Prostate gland (tissue), 2 donors: ENCODE measurements at regions not wholly inside any gene's neighbourhood (a gene's known extent, or its start where the extent isn't known, plus 50 kb on each side); places are given as distances from the start of the nearest gene placed in this dataset.

Source experiments
- POLR2A ChIP-seq: fragments of 450-650 bp; IDR thresholded peaks from one replicate; pipeline ENCODE4 v1.6.1; 2016; ENCODE audit warnings: antibody characterized with exemption, mild to moderate bottlenecking
- POLR2AphosphoS5 ChIP-seq: sonication (generic); formaldehyde crosslinking; IDR thresholded peaks from one replicate; pipeline ENCODE4 v1.6.1; 2017; ENCODE audit warnings: antibody characterized with exemption
- TF ChIP-seq, protein P1 (sequence below), 4 experiments: fragments of 200-600 bp in 2 of 4; fragments of 450-650 bp in 2 of 4; sonication (generic) in 2 of 4; IDR thresholded peaks; 1 replicate in 3 of 4; 2 replicates in 1 of 4; pipeline ENCODE4 v1.5.1; 2016 to 2019; ENCODE audit warnings: antibody characterized with exemption in 4 of 4, mild to moderate bottlenecking in 2 of 4, moderate library complexity in 2 of 4

DNA sequence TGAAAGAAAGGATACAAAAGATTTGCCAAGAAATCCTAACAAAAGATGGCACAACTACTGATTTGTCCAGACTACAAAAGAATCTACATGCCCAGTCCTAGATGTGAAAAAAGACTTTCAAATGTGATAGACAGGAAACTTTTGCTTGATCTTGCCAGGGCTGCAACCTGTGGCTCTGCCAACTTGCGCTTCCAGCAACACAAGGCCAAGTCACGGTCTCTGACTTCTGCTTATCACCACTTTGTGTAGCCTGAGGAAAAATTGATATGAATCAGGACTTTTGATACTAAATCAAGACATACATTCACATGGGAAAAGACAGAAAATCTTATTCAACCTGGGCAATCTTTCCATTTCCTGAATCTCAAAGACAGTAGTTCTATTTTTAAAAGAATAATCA lies 366.0 kb downstream of the RAB38 start:
- TF ChIP-seq, protein P1, sequence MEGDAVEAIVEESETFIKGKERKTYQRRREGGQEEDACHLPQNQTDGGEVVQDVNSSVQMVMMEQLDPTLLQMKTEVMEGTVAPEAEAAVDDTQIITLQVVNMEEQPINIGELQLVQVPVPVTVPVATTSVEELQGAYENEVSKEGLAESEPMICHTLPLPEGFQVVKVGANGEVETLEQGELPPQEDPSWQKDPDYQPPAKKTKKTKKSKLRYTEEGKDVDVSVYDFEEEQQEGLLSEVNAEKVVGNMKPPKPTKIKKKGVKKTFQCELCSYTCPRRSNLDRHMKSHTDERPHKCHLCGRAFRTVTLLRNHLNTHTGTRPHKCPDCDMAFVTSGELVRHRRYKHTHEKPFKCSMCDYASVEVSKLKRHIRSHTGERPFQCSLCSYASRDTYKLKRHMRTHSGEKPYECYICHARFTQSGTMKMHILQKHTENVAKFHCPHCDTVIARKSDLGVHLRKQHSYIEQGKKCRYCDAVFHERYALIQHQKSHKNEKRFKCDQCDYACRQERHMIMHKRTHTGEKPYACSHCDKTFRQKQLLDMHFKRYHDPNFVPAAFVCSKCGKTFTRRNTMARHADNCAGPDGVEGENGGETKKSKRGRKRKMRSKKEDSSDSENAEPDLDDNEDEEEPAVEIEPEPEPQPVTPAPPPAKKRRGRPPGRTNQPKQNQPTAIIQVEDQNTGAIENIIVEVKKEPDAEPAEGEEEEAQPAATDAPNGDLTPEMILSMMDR (IDR thresholded peaks at IDR 0.05) = no peak
- TF ChIP-seq POLR2A = no peak
- TF ChIP-seq POLR2AphosphoS5 = no peak
